HepG2 (cell line): ENCODE measurements at regions not wholly inside any gene's neighbourhood (a gene's known extent, or its start where the extent isn't known, plus 50 kb on each side); places are given as distances from the start of the nearest gene placed in this dataset.
A peak's percentile ranks its signal among the peaks of the same experiment; 100 is the strongest.

Experiments used
- ARHGAP35 ChIP-seq: sonication (generic); formaldehyde crosslinking; IDR thresholded peaks from 2 replicates; pipeline ENCODE4 v1.9.0; 2022; ENCODE audit warnings: mild to moderate bottlenecking, inconsistent platforms, moderate library complexity, missing genetic modification reagents, borderline replicate concordance
- CAMTA2 ChIP-seq: sonication (generic); formaldehyde crosslinking; IDR thresholded peaks from 2 replicates; pipeline ENCODE4 v1.4.0; 2020; ENCODE audit warnings: mild to moderate bottlenecking, missing genetic modification reagents, borderline replicate concordance
- CHD4 ChIP-seq: fragments of 200-600 bp; sonication (generic); IDR thresholded peaks from 2 replicates; pipeline ENCODE4 v1.7.0; 2017; ENCODE audit warnings: mild to moderate bottlenecking, low read length, borderline replicate concordance
- CREBL2 ChIP-seq: sonication (generic); formaldehyde crosslinking; IDR thresholded peaks from 2 replicates; pipeline ENCODE4 v1.8.1; 2023; ENCODE audit warnings: missing genetic modification reagents, mild to moderate bottlenecking, borderline replicate concordance
- EP300 ChIP-seq, 3 experiments: sonication (generic) in 1 of 3; formaldehyde crosslinking in 1 of 3; IDR thresholded peaks; 2 replicates each; pipeline versions ENCODE4 v1.5.1 to v1.6.1; 2011 to 2020; ENCODE audit warnings: low read depth in 2 of 3, low read length in 2 of 3, borderline replicate concordance in 1 of 3, improper control_type of control experiment in 1 of 3, mild to moderate bottlenecking in 1 of 3, missing genetic modification reagents in 1 of 3, moderate library complexity in 1 of 3
- ESRRA ChIP-seq: sonication (generic); formaldehyde crosslinking; IDR thresholded peaks from 2 replicates; pipeline ENCODE4 v1.5.1; 2020; ENCODE audit warnings: mild to moderate bottlenecking, low read depth, missing genetic modification reagents
- KLF13 ChIP-seq: sonication (generic); formaldehyde crosslinking; IDR thresholded peaks from 2 replicates; pipeline ENCODE4 v1.4.0; 2020; ENCODE audit warnings: mild to moderate bottlenecking, missing genetic modification reagents
- MTF2 ChIP-seq: sonication (generic); formaldehyde crosslinking; IDR thresholded peaks from 2 replicates; pipeline ENCODE4 v1.5.0; 2020; ENCODE audit warnings: missing genetic modification reagents, borderline replicate concordance
- NFE2L2 ChIP-seq: fragments of 150-350 bp; IDR thresholded peaks from 2 replicates; pipeline ENCODE4 v1.6.1; 2014; ENCODE audit warnings: low read length
- NFYB ChIP-seq: sonication (generic); formaldehyde crosslinking; IDR thresholded peaks from 2 replicates; pipeline ENCODE4 v1.4.0; 2020; ENCODE audit warnings: missing genetic modification reagents
- NR2F1 ChIP-seq, 2 experiments: fragments of 450-650 bp in 1 of 2; formaldehyde crosslinking in 1 of 2; IDR thresholded peaks; 2 replicates each; pipeline versions ENCODE4 v1.5.0 to v1.6.1; 2016 to 2020; ENCODE audit warnings: mild to moderate bottlenecking in 1 of 2, missing compliant biosample characterization in 1 of 2, missing genetic modification reagents in 1 of 2, moderate library complexity in 1 of 2
- NRL ChIP-seq: sonication (generic); formaldehyde crosslinking; IDR thresholded peaks from 2 replicates; pipeline ENCODE4 v1.5.0; 2020; ENCODE audit warnings: missing genetic modification reagents, mild to moderate bottlenecking, moderate library complexity, borderline replicate concordance
- SKI ChIP-seq: fragments of 450-650 bp; IDR thresholded peaks from one replicate; pipeline ENCODE4 v1.6.1; 2018; ENCODE audit warnings: mild to moderate bottlenecking; ENCODE audit not compliant: partially characterized antibody
- SP5 ChIP-seq: IDR thresholded peaks from 2 replicates; pipeline ENCODE4 v1.6.1; 2016; ENCODE audit warnings: low read depth, borderline replicate concordance
- ZNF180 ChIP-seq: sonication (generic); formaldehyde crosslinking; IDR thresholded peaks from 2 replicates; pipeline ENCODE4 v1.4.0; 2020; ENCODE audit warnings: low read depth, missing genetic modification reagents, borderline replicate concordance
- ZNF20 ChIP-seq: sonication (generic); formaldehyde crosslinking; IDR thresholded peaks from 2 replicates; pipeline ENCODE4 v1.4.0; 2020; ENCODE audit warnings: mild to moderate bottlenecking, moderate library complexity, missing genetic modification reagents
- ZNF230 ChIP-seq: sonication (generic); formaldehyde crosslinking; IDR thresholded peaks from 2 replicates; pipeline ENCODE4 v1.4.0; 2020; ENCODE audit warnings: mild to moderate bottlenecking, missing genetic modification reagents
- ZNF3 ChIP-seq: IDR thresholded peaks from 2 replicates; pipeline ENCODE4 v1.7.0; 2017; ENCODE audit warnings: inconsistent platforms
- ZNF33A ChIP-seq: sonication (generic); formaldehyde crosslinking; IDR thresholded peaks from 2 replicates; pipeline ENCODE4 v1.5.1; 2020; ENCODE audit warnings: missing genetic modification reagents, mild to moderate bottlenecking, moderate library complexity, borderline replicate concordance
- ZNF607 ChIP-seq: sonication (generic); formaldehyde crosslinking; IDR thresholded peaks from 2 replicates; pipeline ENCODE4 v1.5.1; 2020; ENCODE audit warnings: missing genetic modification reagents, mild to moderate bottlenecking, borderline replicate concordance
- ZNF777 ChIP-seq: sonication (generic); formaldehyde crosslinking; IDR thresholded peaks from 2 replicates; pipeline ENCODE4 v1.4.0; 2020; ENCODE audit warnings: missing genetic modification reagents
- ZSCAN25 ChIP-seq: sonication (generic); formaldehyde crosslinking; IDR thresholded peaks from 2 replicates; pipeline ENCODE4 v1.8.0; 2022; ENCODE audit warnings: mild to moderate bottlenecking, missing genetic modification reagents
- TF ChIP-seq, protein P1 (sequence below): sonication (generic); formaldehyde crosslinking; IDR thresholded peaks from 2 replicates; pipeline ENCODE4 v1.5.1; 2020; ENCODE audit warnings: mild to moderate bottlenecking, moderate library complexity, missing genetic modification reagents
- TF ChIP-seq, protein P2 (sequence below): sonication (generic); formaldehyde crosslinking; IDR thresholded peaks from 2 replicates; pipeline ENCODE4 v1.5.1; 2020; ENCODE audit warnings: missing genetic modification reagents, mild to moderate bottlenecking, borderline replicate concordance
- TF ChIP-seq, protein P3 (sequence below): sonication (generic); formaldehyde crosslinking; IDR thresholded peaks from 2 replicates; pipeline ENCODE4 v1.4.0; 2020; ENCODE audit warnings: missing genetic modification reagents

DNA sequence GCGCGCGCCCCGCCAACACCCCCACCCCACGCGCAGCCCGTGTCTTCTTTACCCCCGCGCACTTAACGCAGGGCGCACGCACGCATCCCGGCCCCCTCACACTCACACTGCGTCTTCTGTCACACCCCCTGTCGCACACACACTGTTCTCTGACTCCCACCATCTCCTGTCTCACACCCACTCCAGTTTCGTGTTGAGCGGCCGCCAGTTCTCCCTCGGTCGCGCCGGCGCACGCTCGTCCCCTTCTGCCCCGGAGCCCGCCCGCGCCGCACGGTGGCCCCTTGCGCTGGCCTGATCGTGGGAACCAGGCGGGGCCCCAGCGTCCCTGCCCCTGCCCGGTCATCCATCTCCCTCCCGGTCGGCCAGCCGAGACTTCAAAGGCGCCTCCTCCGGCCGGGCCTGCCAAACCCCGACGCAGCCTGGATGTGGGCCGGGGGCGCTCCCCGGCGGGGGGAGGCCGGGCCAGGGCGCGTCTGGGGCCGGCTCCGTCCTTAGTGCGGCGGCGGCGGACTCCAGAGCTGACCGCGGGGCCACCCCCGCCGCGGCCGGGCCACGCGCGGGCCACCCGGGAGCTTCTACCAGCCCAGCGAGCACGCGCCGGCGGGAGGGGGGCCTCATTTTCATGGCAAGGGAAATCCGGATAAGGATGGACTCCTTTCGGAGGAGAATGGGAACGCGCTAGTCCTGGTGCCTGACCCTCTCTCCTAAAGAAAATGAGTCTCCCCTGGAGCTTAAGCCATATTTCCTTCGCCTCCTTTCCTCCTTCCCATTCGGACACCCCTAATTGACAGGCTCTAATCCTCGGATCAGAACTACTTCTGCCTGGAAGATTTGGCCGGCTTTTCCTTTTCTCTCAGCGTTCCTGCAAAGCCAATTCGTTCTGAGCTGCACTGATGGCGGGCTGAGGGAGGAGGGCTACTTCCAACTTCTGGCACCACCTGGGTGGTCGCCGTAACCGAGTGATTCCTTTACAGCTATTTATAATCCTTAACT is 82.0 kb upstream of the HMGA2 start (continued):
- no peak for TF ChIP-seq KLF13 (CRISPR knock-in tag)
- TF ChIP-seq ZSCAN25 (CRISPR knock-in tag) = peak; percentile 92; the same call in 1 of the 2 replicates
- TF ChIP-seq ZNF33A = no peak
- 0 out of 2 replicates have a peak, but pooled peaks have one; percentile 18 for TF ChIP-seq ZNF607
- no peak for TF ChIP-seq ARHGAP35 (CRISPR knock-in tag)
- no peak for TF ChIP-seq NFYB (CRISPR knock-in tag)
- no peak for TF ChIP-seq ZNF3 (CRISPR knock-in tag)
- TF ChIP-seq NRL (CRISPR knock-in tag) = 0 out of 2 replicates have a peak, but pooled peaks have one; percentile 18
- no peak for TF ChIP-seq EP300 (IDR thresholded peaks at IDR 0.05; ENCODE audit: low read depth in 2 of 2, low read length in 2 of 2)
- TF ChIP-seq EP300 (CRISPR knock-in tag; IDR thresholded peaks at IDR 0.05; ENCODE audit: borderline replicate concordance) = no peak
- TF ChIP-seq, protein P1, sequence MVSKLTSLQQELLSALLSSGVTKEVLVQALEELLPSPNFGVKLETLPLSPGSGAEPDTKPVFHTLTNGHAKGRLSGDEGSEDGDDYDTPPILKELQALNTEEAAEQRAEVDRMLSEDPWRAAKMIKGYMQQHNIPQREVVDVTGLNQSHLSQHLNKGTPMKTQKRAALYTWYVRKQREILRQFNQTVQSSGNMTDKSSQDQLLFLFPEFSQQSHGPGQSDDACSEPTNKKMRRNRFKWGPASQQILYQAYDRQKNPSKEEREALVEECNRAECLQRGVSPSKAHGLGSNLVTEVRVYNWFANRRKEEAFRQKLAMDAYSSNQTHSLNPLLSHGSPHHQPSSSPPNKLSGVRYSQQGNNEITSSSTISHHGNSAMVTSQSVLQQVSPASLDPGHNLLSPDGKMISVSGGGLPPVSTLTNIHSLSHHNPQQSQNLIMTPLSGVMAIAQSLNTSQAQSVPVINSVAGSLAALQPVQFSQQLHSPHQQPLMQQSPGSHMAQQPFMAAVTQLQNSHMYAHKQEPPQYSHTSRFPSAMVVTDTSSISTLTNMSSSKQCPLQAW (CRISPR knock-in tag) = no peak
- no peak for TF ChIP-seq CAMTA2 (CRISPR knock-in tag)
- TF ChIP-seq, protein P2, sequence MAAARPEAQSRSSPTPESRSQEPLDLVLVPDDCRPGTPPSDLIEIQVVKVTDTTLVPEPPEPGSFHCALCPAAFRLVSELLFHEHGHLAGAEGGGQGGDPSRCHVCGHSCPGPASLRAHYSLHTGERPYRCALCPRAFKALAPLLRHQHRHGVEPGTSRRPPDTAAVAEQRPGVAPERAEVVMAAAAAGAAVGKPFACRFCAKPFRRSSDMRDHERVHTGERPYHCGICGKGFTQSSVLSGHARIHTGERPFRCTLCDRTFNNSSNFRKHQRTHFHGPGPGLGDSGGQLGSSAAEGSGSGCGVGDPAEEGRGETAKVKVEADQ = no peak
- TF ChIP-seq, protein P3, sequence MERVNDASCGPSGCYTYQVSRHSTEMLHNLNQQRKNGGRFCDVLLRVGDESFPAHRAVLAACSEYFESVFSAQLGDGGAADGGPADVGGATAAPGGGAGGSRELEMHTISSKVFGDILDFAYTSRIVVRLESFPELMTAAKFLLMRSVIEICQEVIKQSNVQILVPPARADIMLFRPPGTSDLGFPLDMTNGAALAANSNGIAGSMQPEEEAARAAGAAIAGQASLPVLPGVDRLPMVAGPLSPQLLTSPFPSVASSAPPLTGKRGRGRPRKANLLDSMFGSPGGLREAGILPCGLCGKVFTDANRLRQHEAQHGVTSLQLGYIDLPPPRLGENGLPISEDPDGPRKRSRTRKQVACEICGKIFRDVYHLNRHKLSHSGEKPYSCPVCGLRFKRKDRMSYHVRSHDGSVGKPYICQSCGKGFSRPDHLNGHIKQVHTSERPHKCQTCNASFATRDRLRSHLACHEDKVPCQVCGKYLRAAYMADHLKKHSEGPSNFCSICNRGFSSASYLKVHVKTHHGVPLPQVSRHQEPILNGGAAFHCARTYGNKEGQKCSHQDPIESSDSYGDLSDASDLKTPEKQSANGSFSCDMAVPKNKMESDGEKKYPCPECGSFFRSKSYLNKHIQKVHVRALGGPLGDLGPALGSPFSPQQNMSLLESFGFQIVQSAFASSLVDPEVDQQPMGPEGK (CRISPR knock-in tag) = peak; percentile 82
- TF ChIP-seq NFE2L2 = no peak
- TF ChIP-seq ESRRA (CRISPR knock-in tag) = no peak
- no peak for TF ChIP-seq ZNF180 (CRISPR knock-in tag)
- no peak for TF ChIP-seq CREBL2 (CRISPR knock-in tag)
- TF ChIP-seq ZNF20 (CRISPR knock-in tag) = no peak
- no peak for TF ChIP-seq SP5 (CRISPR knock-in tag)
- no peak for TF ChIP-seq NR2F1 (CRISPR knock-in tag; IDR thresholded peaks at IDR 0.05)
- TF ChIP-seq ZNF230 = no peak
- peak; percentile 73 for TF ChIP-seq ZNF777 (CRISPR knock-in tag)
- TF ChIP-seq MTF2 = peak; percentile 74; the same call in 1 of the 2 replicates
- TF ChIP-seq SKI = no peak
- TF ChIP-seq CHD4 = no peak
